GM12892 (cell line): ENCODE measurements at regions not wholly inside any gene's neighbourhood (a gene's known extent, or its start where the extent isn't known, plus 50 kb on each side); places are given as distances from the start of the nearest gene placed in this dataset.

Experiments used
- DNase-seq: peaks from one replicate; pipeline ENCODE4 v3.0.0; 2011; ENCODE audit not compliant: insufficient read length
- FAIRE-seq: peaks from 2 replicates; lab custom pipeline; 2011; peaks lifted over from hg19 to GRCh38; lab: Jason Lieb, UNC
- POLR2A ChIP-seq: IDR thresholded peaks from 2 replicates; pipeline ENCODE4 v1.6.1; 2011; ENCODE audit warnings: low read depth, low read length, control low read depth
- POLR2AphosphoS5 ChIP-seq: IDR thresholded peaks from 2 replicates; pipeline ENCODE4 v1.6.1; 2011; ENCODE audit warnings: low read depth, low read length, control low read depth
- TAF1 ChIP-seq: IDR thresholded peaks from 2 replicates; pipeline ENCODE4 v1.6.1; 2011; ENCODE audit warnings: low read depth, mild to moderate bottlenecking, control low read depth, low read length, borderline replicate concordance

DNA sequence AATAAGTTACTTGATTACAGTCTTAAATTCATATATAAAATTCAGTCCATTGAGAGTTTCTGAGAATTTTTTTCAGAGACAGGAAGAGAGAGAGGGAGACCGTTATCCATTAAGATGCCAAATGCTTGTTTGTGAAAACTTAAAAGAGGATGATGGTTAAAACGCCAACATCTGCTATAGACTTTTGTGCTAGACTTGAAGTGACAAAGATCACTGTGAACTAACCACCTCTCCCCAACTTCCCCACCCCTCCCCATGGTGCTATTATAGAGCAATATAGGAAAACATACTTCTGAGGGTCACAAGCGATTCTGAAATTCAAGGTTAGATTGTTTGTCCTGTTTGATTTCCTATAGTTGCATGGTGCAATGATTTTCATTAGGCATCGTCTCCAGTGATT lies 440.8 kb downstream of the RMST start:
- DNase-seq (no peak), FAIRE-seq (no peak)
- no peak for TF ChIP-seq POLR2AphosphoS5
- no peak for TF ChIP-seq POLR2A
- TF ChIP-seq TAF1, result no peak

DNA sequence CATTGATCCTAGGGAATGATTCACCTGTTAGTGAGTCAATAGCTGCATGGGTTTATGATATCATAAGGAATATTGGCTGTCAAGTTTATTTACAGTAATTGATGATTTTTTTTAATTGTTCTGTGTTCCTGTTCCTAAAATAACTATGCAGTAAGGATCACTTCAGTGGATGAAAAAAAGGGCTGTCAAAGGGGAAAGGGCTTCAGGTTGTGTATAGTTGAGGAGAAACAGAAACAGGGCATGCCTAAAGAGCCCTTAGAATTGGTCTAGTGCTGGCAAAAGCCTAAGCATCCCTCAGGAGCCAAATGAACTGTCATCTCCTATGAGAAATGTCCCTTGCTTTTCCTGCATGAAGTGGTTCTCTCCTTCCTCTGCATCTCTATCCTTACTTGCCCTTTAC lies 444.9 kb downstream of the RMST start:
- TF ChIP-seq POLR2A, result no peak
- no peak for TF ChIP-seq TAF1
- TF ChIP-seq POLR2AphosphoS5, result no peak
- FAIRE-seq (no peak), DNase-seq (no peak)

DNA sequence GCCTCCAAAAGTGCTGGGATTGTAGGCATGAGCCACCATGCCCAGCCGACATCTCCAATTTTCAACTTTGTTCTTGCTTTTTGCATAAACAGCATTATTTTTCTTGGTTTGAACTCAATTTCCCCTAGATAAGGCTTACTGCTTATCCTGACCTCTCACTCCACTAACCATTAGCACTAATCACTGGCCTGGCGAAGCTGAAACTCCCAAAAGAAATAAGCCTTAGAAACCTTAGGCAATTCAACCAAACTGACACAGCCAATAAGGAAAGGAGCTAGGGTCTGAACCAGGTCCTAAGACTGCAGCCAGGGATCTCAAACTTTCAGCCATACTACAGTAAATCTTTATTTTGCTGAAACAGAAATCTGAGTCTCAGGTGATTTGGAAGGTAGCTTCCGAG lies 448.0 kb downstream of the RMST start:
- DNase-seq (no peak), FAIRE-seq (no peak)
- no peak for TF ChIP-seq POLR2AphosphoS5
- TF ChIP-seq POLR2A, result no peak
- no peak for TF ChIP-seq TAF1

DNA sequence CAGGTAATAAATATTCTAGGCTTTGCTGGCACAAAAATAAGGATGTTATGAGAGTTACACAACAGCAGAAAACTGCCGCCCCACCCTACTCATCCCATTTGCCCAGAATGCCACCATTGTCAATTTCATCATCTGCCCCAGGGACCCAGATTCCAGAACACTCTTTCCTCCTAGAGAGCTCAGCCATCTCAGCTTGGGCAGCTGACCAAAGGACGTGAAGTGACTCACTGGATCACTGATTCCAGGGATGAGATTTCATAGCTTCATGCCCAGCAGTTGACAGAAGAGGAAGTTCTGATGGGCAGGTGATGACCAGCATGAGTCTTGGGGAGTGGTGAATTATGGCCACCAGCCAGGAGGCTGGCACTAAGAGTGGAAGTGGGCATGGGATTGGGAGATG lies 450.3 kb downstream of the RMST start:
- TF ChIP-seq TAF1, result no peak
- no peak for TF ChIP-seq POLR2AphosphoS5
- TF ChIP-seq POLR2A, result no peak
- FAIRE-seq, result no peak
- DNase-seq, result no peak

DNA sequence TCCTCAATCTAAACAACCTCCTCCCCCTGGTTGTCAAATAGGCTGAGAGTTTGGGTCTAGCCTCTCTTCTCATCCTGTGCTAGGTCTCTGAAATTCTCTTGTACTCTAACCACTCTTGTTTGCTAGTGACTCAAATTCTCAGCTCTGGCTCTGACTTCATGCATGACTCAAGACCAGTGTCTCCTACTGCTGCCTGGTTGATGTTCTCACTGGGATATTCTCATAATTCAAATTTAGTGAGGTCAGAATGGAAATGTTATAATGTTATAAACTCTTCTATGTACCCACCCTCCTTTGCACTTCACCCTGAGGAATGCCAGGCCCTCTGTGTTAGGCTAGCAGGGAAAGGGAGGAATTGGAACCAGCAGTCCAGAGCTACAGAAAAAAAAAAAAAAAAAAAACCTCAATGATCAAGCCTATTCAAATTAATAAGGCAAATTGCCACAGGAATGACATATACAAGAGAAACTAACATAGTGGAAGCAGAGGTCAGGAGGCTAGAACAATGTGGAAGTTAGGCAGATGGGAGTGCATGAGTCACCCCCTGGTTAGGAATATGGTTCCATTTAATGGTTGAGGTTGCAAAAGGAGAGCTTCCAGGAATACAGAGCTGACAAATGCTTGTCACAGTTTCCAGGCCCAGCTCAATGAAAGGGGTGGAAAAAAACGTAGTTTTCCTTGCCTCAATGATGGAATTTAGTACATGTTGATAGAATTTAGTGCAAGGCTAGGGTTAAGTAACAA lies 459.5 kb downstream of the RMST start:
- no peak for TF ChIP-seq TAF1
- no peak for TF ChIP-seq POLR2A
- no peak for TF ChIP-seq POLR2AphosphoS5

DNA sequence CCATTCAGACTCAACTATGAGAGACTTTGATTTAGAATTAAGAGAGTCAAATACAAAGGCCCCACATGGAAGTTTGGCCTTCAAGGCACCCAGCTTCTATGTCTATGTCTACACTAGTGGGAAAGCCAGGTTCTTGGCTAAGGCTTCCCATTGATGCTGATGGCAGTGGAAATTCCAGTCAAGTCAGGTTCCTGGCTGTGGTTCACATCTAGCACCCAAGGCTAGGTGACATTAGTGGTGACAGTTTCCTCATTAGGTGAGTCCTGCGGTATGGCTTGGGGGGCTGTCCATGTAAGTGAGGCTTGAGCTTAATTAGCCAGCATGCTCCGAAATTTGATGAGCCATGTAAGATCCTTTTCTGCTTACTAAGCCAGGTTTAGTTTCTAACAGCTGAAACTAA lies 460.9 kb downstream of the RMST start:
- FAIRE-seq (no peak), DNase-seq (no peak)
- TF ChIP-seq TAF1, result no peak
- TF ChIP-seq POLR2A, result no peak
- TF ChIP-seq POLR2AphosphoS5, result no peak

More for the DNA sequence above, 459.5 kb downstream of the RMST start:
- no peak for FAIRE-seq
- no peak for DNase-seq

DNA sequence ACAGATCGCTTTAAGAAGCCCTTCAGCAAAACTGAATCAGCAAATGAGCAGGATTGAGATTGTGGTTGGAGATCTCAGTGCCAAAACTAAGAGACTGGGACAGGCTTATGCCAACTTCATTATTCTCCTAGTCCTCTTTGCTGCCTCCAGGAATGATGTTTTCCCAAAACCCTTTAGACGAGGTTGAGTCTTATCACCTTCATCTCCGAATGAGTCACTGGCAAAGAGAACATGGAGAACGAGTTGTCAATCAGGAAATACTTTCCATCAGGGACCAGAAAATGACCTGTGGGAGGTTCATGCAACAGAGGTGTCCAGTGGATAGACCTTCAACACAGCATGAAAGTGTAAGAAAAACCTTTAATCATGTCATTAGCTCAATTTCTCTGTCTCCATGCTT lies 461.5 kb downstream of the RMST start:
- DNase-seq (no peak), FAIRE-seq (no peak)
- TF ChIP-seq POLR2A, result no peak
- TF ChIP-seq TAF1, result no peak
- TF ChIP-seq POLR2AphosphoS5, result no peak

DNA sequence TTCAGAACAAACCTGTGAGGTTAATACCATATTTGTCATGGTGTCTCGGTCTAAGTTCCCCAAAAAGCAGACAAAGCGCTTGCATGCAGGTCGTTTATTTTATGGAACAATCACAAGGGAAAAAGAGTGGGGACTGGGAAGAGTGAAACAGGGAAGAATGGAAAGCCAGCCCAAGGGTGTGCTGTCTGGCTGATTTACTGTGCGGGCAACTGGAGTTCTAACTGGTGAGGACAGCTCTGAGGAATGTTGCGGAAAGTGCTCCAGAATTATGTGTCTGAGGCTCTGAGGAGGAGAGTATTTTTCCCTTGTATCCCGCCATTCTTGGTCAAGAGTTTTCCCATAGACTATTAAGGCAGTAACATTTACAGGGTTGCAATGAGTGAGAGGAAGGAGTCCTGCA lies 465.4 kb downstream of the RMST start:
- TF ChIP-seq POLR2AphosphoS5 (no peak), POLR2A (no peak), TAF1 (no peak)
- no peak for DNase-seq
- no peak for FAIRE-seq

DNA sequence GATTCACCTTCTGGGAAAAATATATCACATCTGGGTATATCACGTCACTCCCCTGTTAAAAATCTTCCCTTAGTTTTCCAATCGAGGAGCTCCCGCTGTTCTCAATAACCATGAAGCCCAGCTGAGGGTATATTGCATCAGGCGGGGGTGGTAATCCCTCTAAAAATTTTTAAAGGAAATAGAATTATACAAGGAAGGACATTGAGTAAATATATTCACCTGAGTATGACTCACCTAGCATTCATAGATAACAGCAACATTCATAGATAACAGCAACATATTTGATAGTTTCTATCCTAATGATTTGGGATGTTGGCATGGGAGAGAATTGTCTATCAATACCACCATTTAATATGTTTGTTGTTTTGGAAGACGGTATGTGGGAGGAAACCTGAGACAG lies 473.6 kb downstream of the RMST start:
- FAIRE-seq, result no peak
- no peak for TF ChIP-seq POLR2AphosphoS5
- no peak for TF ChIP-seq TAF1
- TF ChIP-seq POLR2A, result no peak
- DNase-seq, result no peak

DNA sequence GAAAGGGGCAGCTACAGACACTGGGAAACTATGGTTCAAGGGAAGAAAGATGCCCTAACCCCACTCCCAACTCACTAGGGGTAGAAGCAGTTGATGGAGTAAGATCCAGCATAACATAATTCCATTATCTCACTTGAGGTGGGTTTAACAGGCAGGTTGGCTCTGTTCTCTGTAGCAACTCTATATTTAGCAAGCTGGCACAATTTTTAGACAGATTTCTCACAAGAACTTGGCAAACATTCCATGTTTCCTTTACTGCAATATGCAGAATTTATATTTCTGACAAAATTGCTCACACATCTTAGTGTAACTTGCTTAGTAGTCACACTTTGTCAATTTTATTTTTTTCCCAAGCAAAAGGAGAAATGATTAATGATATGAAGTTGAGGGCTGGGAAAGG lies 475.4 kb downstream of the RMST start:
- FAIRE-seq, result no peak
- TF ChIP-seq TAF1 (no peak), POLR2AphosphoS5 (no peak)
- no peak for DNase-seq

DNA sequence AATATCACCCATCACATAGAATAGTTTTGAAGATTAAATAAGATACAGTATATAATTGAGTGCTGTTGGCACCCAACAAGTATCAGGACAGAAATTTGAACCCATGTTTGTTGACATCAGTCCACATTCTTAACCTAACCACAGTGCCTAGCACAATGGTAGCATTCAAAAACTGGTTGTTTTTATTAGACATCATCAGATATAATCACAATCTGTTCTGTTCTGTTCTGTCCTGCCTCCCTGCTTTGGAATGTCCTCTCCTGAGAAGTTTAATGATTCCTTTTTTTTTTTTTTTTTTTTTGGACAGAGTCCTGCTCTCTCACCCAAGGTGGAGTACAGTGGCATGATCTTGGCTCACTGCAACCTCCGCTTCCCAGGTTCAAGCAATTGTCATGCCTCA lies 476.6 kb downstream of the RMST start:
- TF ChIP-seq TAF1, result no peak
- TF ChIP-seq POLR2A, result no peak
- no peak for TF ChIP-seq POLR2AphosphoS5
- no peak for FAIRE-seq
- no peak for DNase-seq

DNA sequence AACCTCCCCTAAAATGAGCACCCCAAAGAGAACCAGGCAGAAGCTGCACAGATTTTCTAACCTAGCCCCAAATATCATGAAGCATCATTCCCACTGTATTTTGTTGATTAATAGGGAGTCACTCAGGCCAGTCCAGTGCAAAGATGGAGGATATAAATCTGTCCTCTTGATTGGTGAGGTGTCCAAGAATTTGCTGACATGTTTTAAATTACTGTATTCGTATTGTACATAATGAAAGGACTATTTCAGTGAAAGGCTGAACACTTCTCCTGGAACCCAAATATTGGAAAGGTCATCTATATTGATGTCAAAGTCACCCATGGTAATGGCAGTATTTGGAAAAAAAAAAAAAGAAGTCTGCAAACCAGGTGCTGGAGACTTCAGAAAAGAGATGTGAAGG lies 477.5 kb downstream of the RMST start:
- no peak for DNase-seq
- TF ChIP-seq TAF1 (no peak), POLR2A (no peak), POLR2AphosphoS5 (no peak)
- no peak for FAIRE-seq

DNA sequence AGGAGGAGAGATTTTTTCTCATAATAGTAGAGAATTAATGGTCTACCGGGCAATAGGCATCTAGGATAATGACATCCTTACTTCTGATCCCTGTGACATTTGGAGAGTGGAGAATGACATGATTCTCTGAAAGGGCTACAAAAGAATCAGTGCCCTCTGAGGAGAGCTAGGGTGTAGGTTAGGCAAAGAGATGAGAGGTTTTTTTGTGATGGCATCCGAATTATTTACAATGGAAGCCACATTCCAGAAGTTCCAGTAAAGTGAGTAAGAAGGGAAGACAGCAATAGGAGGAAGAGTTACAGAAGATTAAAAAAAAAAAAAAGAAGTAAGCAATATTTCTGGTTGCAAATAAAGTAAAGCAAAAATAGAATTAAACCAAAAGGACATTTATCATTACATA lies 478.0 kb downstream of the RMST start:
- FAIRE-seq (no peak), DNase-seq (no peak)
- TF ChIP-seq POLR2AphosphoS5 (no peak), TAF1 (no peak), POLR2A (no peak)

DNA sequence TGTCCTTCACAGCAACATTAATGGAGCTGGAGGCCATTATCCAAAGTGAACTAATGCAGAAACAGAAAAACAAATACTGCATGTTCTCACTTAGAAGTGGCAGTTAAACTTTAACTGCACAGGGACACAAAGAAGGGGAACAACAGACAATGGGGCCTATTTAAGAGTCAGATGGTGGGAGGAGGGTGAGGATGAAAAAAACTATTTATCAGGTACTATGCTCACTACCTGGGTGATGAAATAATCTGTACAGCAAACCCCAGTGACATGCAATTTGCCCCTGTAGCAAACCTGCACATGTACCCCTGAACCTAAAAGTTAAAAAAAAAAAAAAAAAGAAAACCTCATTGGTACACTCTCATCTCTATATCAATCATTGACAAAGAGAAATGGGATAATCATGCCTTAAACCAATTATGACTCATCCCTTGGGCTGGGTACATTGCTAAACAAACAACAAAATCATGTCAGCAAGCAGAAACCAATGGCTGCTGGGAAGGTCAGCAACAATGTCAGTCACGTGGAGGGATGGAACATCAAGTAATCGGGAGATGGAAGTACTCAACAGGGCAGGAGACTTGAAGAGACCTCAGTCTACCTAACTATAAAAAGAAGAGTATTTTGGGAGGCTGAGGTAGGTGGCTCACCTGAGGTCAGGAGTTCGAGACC lies 479.2 kb downstream of the RMST start:
- TF ChIP-seq POLR2A, result no peak
- FAIRE-seq, result no peak
- DNase-seq, result no peak
